HepG2 (cell line): ENCODE measurements at regions not wholly inside any gene's neighbourhood (a gene's known extent, or its start where the extent isn't known, plus 50 kb on each side); places are given as distances from the start of the nearest gene placed in this dataset.

Experiments
- ATAC-seq: fragments of 200-7000 bp; cut with Tn5 transposase; 3 replicates; pipeline ENCODE4 v1.9.1; 2020; ENCODE audit warnings: mild to moderate bottlenecking, moderate library complexity
- BruUV-seq: library from RNA; stranded (reverse); fragments of 400-500 nt; replicated peaks from 2 replicates; lab custom pipeline; 2021; lab: Mats Ljungman, UMichigan
- CTCF ChIA-PET: fragments of 300-600 bp; formaldehyde crosslinking; extraction: SDS; loops from one replicate; lab custom pipeline; 2021; ENCODE audit warnings: low total read pairs, inconsistent platforms, low intra/inter-chr PET ratio; lab: Yijun Ruan, JAX
- POLR2A ChIA-PET: fragments of 350-600 bp; sonication (Branson Sonifier 250); formaldehyde crosslinking; loops from one replicate; lab custom pipeline; 2020; ENCODE audit warnings: antibody characterized with exemption, inconsistent platforms; lab: Yijun Ruan, JAX
- DNase-seq: peaks from one replicate; pipeline ENCODE4 v3.0.0-alpha.2; 2015; ENCODE audit warnings: low spot score
- FAIRE-seq: peaks from 3 replicates; lab custom pipeline; 2011; peaks lifted over from hg19 to GRCh38; lab: Jason Lieb, UNC
- H2AFZ ChIP-seq: one replicate; pipeline ENCODE4 v1.6.1; 2011; ENCODE audit warnings: low read length, inconsistent platforms
- H3K27ac ChIP-seq: fragments of 300-600 bp; 3 replicates; pipeline ENCODE4 v1.8.0; 2011; ENCODE audit warnings: mixed run types, mild to moderate bottlenecking, mixed read lengths, low read length, inconsistent platforms; ENCODE audit not compliant: insufficient read depth; ENCODE audit errors: extremely low read length
- H3K27me3 ChIP-seq, 2 experiments: fragments of 200-600 bp in 1 of 2; 2 replicates in 1 of 2; 3 replicates in 1 of 2; pipeline versions ENCODE4 v1.6.0 to v1.8.0; 2011; ENCODE audit warnings: low read length in 2 of 2, mild to moderate bottlenecking in 2 of 2, moderate library complexity in 2 of 2, inconsistent platforms in 1 of 2; ENCODE audit not compliant: insufficient read depth in 2 of 2, control insufficient read depth in 1 of 2
- H3K36me3 ChIP-seq, 2 experiments: fragments of 200-600 bp in 1 of 2; replicated peaks in 1 of 2; 2 replicates in 1 of 2; 3 replicates in 1 of 2; pipeline versions ENCODE4 v1.5.1 to v1.8.0; 2011; ENCODE audit warnings: low read length in 2 of 2, inconsistent platforms in 1 of 2; ENCODE audit not compliant: insufficient read depth in 2 of 2, control insufficient read depth in 1 of 2
- H3K4me1 ChIP-seq: 2 replicates; pipeline ENCODE4 v1.5.1; 2012; ENCODE audit warnings: low read length, inconsistent platforms; ENCODE audit not compliant: insufficient read depth
- H3K4me2 ChIP-seq: 2 replicates; pipeline ENCODE4 v1.6.0; 2011; ENCODE audit warnings: low read depth, low read length, inconsistent platforms
- H3K4me3 ChIP-seq, 3 experiments: fragments of 200-600 bp in 1 of 3; sonication (generic), shearing (Covaris generic) in 1 of 3; replicated peaks in 1 of 3; 2 replicates each; pipeline ENCODE4 v1.5.1; 2011 to 2016; ENCODE audit warnings: low read length in 3 of 3, inconsistent platforms in 2 of 3, low read depth in 2 of 3, mild to moderate bottlenecking in 2 of 3, control low read depth in 1 of 3, mixed read lengths in 1 of 3; ENCODE audit not compliant: insufficient read depth in 1 of 3
- H3K79me2 ChIP-seq: one replicate; pipeline ENCODE4 v1.6.1; 2011; ENCODE audit warnings: low read length, inconsistent platforms; ENCODE audit not compliant: insufficient read depth
- H3K9ac ChIP-seq: 2 replicates; pipeline ENCODE4 v1.6.0; 2011; ENCODE audit warnings: mild to moderate bottlenecking, low read depth, low read length, inconsistent platforms; ENCODE audit not compliant: insufficient read depth
- H3K9me3 ChIP-seq: 2 replicates; pipeline ENCODE4 v1.5.1; 2012; ENCODE audit warnings: mild to moderate bottlenecking, low read length
- H4K20me1 ChIP-seq: 2 replicates; pipeline ENCODE4 v1.6.0; 2011; ENCODE audit warnings: inconsistent platforms, mild to moderate bottlenecking, low read length, moderate library complexity; ENCODE audit not compliant: insufficient read depth
- BCL6 ChIP-seq: IDR thresholded peaks from 2 replicates; pipeline ENCODE4 v1.6.1; 2016; ENCODE audit warnings: missing genetic modification reagents, missing compliant biosample characterization
- CTCF ChIP-seq: sonication (generic); formaldehyde crosslinking; IDR thresholded peaks from 2 replicates; pipeline ENCODE4 v1.5.0; 2020; ENCODE audit warnings: mild to moderate bottlenecking, missing genetic modification reagents, moderate library complexity
- MAZ ChIP-seq, 2 experiments: sonication (generic) in 1 of 2; formaldehyde crosslinking in 1 of 2; IDR thresholded peaks; 2 replicates each; pipeline versions ENCODE4 v1.5.0 to v1.6.1; 2012 to 2020; ENCODE audit warnings: low read depth in 2 of 2, mild to moderate bottlenecking in 2 of 2, borderline replicate concordance in 1 of 2, improper control_type of control experiment in 1 of 2, low read length in 1 of 2, missing genetic modification reagents in 1 of 2, moderate library complexity in 1 of 2
- POLR2AphosphoS5 ChIP-seq: IDR thresholded peaks from 2 replicates; pipeline ENCODE4 v1.6.1; 2012; ENCODE audit warnings: low read depth, low read length
- SKIL ChIP-seq: sonication (generic); formaldehyde crosslinking; IDR thresholded peaks from 2 replicates; pipeline ENCODE4 v1.8.0; 2022; ENCODE audit warnings: missing genetic modification reagents, mild to moderate bottlenecking, moderate library complexity, borderline replicate concordance
- THAP11 ChIP-seq: IDR thresholded peaks from 2 replicates; pipeline ENCODE4 v1.6.1; 2016; ENCODE audit warnings: missing biosample characterization, missing genetic modification reagents
- ZFP91 ChIP-seq: sonication (generic); formaldehyde crosslinking; IDR thresholded peaks from 2 replicates; pipeline ENCODE4 v1.9.0; 2022; ENCODE audit warnings: missing genetic modification reagents, mild to moderate bottlenecking, borderline replicate concordance
- ZGPAT ChIP-seq: IDR thresholded peaks from 2 replicates; pipeline ENCODE4 v1.6.1; 2016; ENCODE audit warnings: mild to moderate bottlenecking
- ZNF577 ChIP-seq: sonication (generic); formaldehyde crosslinking; IDR thresholded peaks from 2 replicates; pipeline ENCODE4 v1.4.0; 2020; ENCODE audit warnings: mild to moderate bottlenecking, low read depth, missing genetic modification reagents, borderline replicate concordance
- ZNF609 ChIP-seq: sonication (generic); formaldehyde crosslinking; IDR thresholded peaks from 2 replicates; pipeline ENCODE4 v1.4.0; 2020; ENCODE audit warnings: mild to moderate bottlenecking, missing genetic modification reagents, borderline replicate concordance
- ZNF737 ChIP-seq: sonication (generic); formaldehyde crosslinking; IDR thresholded peaks from 2 replicates; pipeline ENCODE4 v1.5.0; 2020; ENCODE audit warnings: missing genetic modification reagents, mild to moderate bottlenecking, borderline replicate concordance
- ZNF775 ChIP-seq: sonication (generic); formaldehyde crosslinking; IDR thresholded peaks from 2 replicates; pipeline ENCODE4 v1.4.0; 2020; ENCODE audit warnings: missing genetic modification reagents, mild to moderate bottlenecking, moderate library complexity, borderline replicate concordance
- WGBS: methylation state at CpG from one replicate; pipeline ENCODE4 v1.1.6; 2017; ENCODE audit warnings: low lambda C conversion rate; 5-methylcytosine and 5-hydroxymethylcytosine counted together
- in situ Hi-C: cut with HindIII; loops from 2 replicates; pipeline ENCODE4 v1.10.0; 2017; ENCODE audit warnings: low pct_unique_long_range_greater_than_20kb; ENCODE audit not compliant: extremely low pct_ligation_motif_present
- intact Hi-C: fragments of 100-400 bp; cut with micrococcal nuclease; formaldehyde crosslinking; loops from one replicate; pipeline ENCODE4 v1.10.0; 2022; ENCODE audit not compliant: unreplicated experiment

- Histone ChIP-seq H3K79me2 (no peaks in the 10 kb centered on the region), H3K4me1 (no peaks in the 10 kb centered on the region), H3K9ac (no peak overlapping the region), H3K27me3 (no peaks in the 10 kb centered on the region), H4K20me1 (no peaks in the 10 kb centered on the region), H3K4me2 (no peak overlapping the region), H3K27ac (no peak overlapping the region), H3K36me3 (no peaks in the 10 kb centered on the region), H2AFZ (no peak overlapping the region), H3K9me3 (peaks cover 92% of the 10 kb centered on the region), H3K4me3 (no peak overlapping the region)
- FAIRE-seq (no peak), ATAC-seq (no peak), DNase-seq (no peak)
- WGBS = 17% methylated on average over 2 of the region's 2 CpGs
- in situ Hi-C loops (no loop called here), intact Hi-C loops (no loop called here)
- ChIA-PET POLR2A (no interaction called here), CTCF (no interaction called here)
- BruUV-seq = no TSS peak
- TF ChIP-seq THAP11 (no peak), MAZ (IDR thresholded peaks at IDR 0.05; ENCODE audit: borderline replicate concordance, low read depth, low read length) (no peak), MAZ (CRISPR knock-in tag; IDR thresholded peaks at IDR 0.05; ENCODE audit: low read depth) (no peak), ZNF577 (no peak), ZNF737 (CRISPR knock-in tag) (no peak), ZNF775 (CRISPR knock-in tag) (no peak), BCL6 (CRISPR knock-in tag) (no peak), ZFP91 (CRISPR knock-in tag) (no peak), SKIL (CRISPR knock-in tag) (no peak), ZGPAT (CRISPR knock-in tag) (no peak), POLR2AphosphoS5 (no peak), CTCF (CRISPR knock-in tag) (no peak), ZNF609 (CRISPR knock-in tag) (no peak)
Observed at GRCh38 chr14:27077710-27078109, 479.9 kb upstream of the NOVA1 start.
